ENCODE measurements at regions not wholly inside any gene's neighbourhood (a gene's known extent, or its start where the extent isn't known, plus 50 kb on each side); places are given as distances from the start of the nearest gene placed in this dataset.
A peak's percentile ranks its signal among the peaks of the same experiment; 100 is the strongest.
"Not testable (repeated sequence)": the region's sequence is repeated elsewhere in the genome, so short reads cannot be mapped to it uniquely, and the experiment has no call there.

- DNase-seq (ENCODE audit: insufficient read length, low spot score); FAIRE-seq: not testable (repeated sequence)
Observed at GRCh38 chr10:120187168-120187567, 269.9 kb upstream of the PLPP4 start.

- no peak for DNase-seq (ENCODE audit: insufficient read length, low spot score)
- no peak for FAIRE-seq
Observed at GRCh38 chr10:120188950-120189349, 268.1 kb upstream of the PLPP4 start.

GRCh38 chr10:120195984-120196712, 260.9 kb upstream of the PLPP4 start:
- DNase-seq (ENCODE audit: insufficient read length, low spot score) = no peak
- FAIRE-seq = no peak

- FAIRE-seq (no peak), DNase-seq (ENCODE audit: insufficient read length, low spot score) (no peak)
Observed at GRCh38 chr10:120204877-120205276, 252.2 kb upstream of the PLPP4 start.

GRCh38 chr10:120205368-120206018, 251.5 kb upstream of the PLPP4 start:
- no peak for DNase-seq (ENCODE audit: insufficient read length, low spot score)
- no peak for FAIRE-seq

GRCh38 chr10:120208488-120208887, 248.5 kb upstream of the PLPP4 start:
- DNase-seq (ENCODE audit: insufficient read length, low spot score) = no peak
- no peak for FAIRE-seq

- DNase-seq (ENCODE audit: insufficient read length, low spot score) = no peak
Observed at GRCh38 chr10:120209124-120209762, 247.8 kb upstream of the PLPP4 start.

GRCh38 chr10:120212275-120212674, 244.8 kb upstream of the PLPP4 start:
- FAIRE-seq = no peak
- DNase-seq (ENCODE audit: insufficient read length, low spot score) = no peak

More at GRCh38 chr10:120209124-120209762, 247.8 kb upstream of the PLPP4 start:
- no peak for FAIRE-seq

- not testable (repeated sequence) for DNase-seq (ENCODE audit: insufficient read length, low spot score); FAIRE-seq
Observed at GRCh38 chr10:120213283-120213682, 243.7 kb upstream of the PLPP4 start.

GRCh38 chr10:120217736-120218135, 239.3 kb upstream of the PLPP4 start:
- FAIRE-seq = no peak

GRCh38 chr10:120221873-120222485, 235.0 kb upstream of the PLPP4 start:
- DNase-seq (ENCODE audit: insufficient read length, low spot score) (peak; percentile 4), FAIRE-seq (no peak)

More at GRCh38 chr10:120217736-120218135, 239.3 kb upstream of the PLPP4 start:
- no peak for DNase-seq (ENCODE audit: insufficient read length, low spot score)

- FAIRE-seq (no peak), DNase-seq (ENCODE audit: insufficient read length, low spot score) (no peak)
Observed at GRCh38 chr10:120229641-120230040, 227.4 kb upstream of the PLPP4 start.

GRCh38 chr10:120239695-120240094, 217.3 kb upstream of the PLPP4 start:
- not testable (repeated sequence) for FAIRE-seq; DNase-seq (ENCODE audit: insufficient read length, low spot score)

GRCh38 chr10:120251821-120252442, 205.1 kb upstream of the PLPP4 start:
- DNase-seq (ENCODE audit: insufficient read length, low spot score) (no peak), FAIRE-seq (no peak)

- FAIRE-seq = no peak
- DNase-seq (ENCODE audit: insufficient read length, low spot score) = no peak
Observed at GRCh38 chr10:120253131-120253530, 203.9 kb upstream of the PLPP4 start.

GRCh38 chr10:120260456-120260855, 196.6 kb upstream of the PLPP4 start:
- FAIRE-seq = no peak
- DNase-seq (ENCODE audit: insufficient read length, low spot score) = no peak

- FAIRE-seq (no peak), DNase-seq (ENCODE audit: insufficient read length, low spot score) (no peak)
Observed at GRCh38 chr10:120262857-120263547, 194.0 kb upstream of the PLPP4 start.

- DNase-seq (ENCODE audit: insufficient read length, low spot score) = no peak
- no peak for FAIRE-seq
Observed at GRCh38 chr10:120266022-120266421, 191.0 kb upstream of the PLPP4 start.

- FAIRE-seq (no peak), DNase-seq (ENCODE audit: insufficient read length, low spot score) (no peak)
Observed at GRCh38 chr10:120270906-120271305, 186.1 kb upstream of the PLPP4 start.

- DNase-seq (ENCODE audit: insufficient read length, low spot score) (no peak), FAIRE-seq (no peak)
Observed at GRCh38 chr10:120271696-120272095, 185.3 kb upstream of the PLPP4 start.

All from HTR-8/SVneo (cell line).